Stimulated activated CD4-positive, alpha-beta T cell treated with anti-CD3 and anti-CD28 coated beads, Interleukin-12 subunit alpha, Interleukin-12 subunit beta, amount 100 ng/mL, for 4 hours (primary cell): ENCODE measurements at regions not wholly inside any gene's neighbourhood (a gene's known extent, or its start where the extent isn't known, plus 50 kb on each side); places are given as distances from the start of the nearest gene placed in this dataset.

Source experiments
- DNase-seq: peaks from one replicate; pipeline ENCODE4 v3.0.0-alpha.2; 2020

- no peak for DNase-seq
Observed at GRCh38 chr11:88448131-88448670, 110.7 kb upstream of the CTSC start.

GRCh38 chr11:88447281-88447680, 109.7 kb upstream of the CTSC start:
- DNase-seq: no peak

- no peak for DNase-seq
Observed at GRCh38 chr11:88439356-88439755, 101.8 kb upstream of the CTSC start.

DNA sequence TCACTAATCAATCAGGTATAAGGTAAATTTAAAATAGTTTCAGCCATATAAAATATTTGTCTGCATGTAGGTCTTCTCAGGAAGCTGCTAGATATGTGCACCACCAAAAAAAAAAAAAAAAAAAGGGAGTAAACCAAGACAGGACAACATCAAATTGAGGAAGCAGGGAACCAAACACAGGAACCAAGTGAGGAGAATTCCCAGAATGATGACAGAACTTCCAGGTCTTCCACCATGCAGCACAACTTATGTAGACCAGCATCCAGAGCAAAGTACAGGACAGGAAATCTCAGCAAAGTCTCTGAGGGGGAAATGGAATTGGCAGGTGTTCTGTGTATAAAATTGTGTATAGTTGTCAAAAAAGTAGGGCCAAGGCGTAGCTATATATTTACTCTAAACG, 101.2 kb upstream of the CTSC start:
- DNase-seq: no peak

DNA sequence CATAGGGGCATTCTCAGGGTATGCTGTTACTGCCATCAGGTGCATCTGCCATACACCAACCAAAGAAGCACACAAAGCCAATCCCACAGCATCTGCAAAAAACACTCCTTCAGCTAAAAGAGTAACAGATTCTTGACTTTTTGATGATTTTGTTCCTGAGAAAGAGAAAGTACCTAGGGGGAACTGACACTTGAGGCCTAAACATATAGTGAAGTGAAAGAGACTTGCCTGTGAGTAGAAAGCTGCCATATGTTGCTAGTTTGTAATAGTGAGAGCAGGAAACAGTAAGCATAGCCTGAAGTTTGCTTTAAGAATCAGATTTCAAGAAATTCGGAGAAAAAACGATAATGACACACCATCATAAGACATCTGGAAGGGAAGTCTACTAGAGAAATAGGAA, 97.9 kb upstream of the CTSC start:
- no peak for DNase-seq

DNA sequence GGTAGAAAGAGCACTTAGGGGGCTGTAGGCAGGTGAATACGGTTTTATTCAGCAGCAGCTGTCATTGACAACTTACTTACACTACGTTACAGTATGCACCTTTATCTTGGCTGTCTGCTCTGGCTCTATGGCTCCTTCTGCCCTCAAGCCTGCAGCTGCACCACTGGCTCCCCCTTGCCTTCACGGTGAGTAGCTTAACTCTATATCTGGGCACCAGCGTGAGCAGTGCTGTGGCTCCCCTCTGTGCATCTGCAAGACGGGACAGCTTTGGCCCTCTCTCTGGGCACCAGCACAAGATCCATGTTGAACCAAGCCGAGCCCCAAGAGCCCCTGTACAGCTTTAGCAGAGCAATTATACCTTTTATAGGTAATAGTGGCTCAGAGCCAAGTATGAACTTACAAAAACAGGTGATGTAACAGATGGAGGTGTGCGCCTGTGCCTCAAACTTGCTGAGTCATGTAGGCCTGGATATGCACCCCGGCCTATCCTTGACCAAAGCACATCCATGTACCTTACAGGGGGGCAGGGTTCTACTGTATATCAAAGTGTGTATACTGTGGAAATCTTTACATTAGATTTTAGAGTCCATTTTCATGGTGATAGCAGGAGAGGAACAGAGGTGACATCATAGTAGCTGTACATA, 96.9 kb upstream of the CTSC start:
- DNase-seq: no peak

DNA sequence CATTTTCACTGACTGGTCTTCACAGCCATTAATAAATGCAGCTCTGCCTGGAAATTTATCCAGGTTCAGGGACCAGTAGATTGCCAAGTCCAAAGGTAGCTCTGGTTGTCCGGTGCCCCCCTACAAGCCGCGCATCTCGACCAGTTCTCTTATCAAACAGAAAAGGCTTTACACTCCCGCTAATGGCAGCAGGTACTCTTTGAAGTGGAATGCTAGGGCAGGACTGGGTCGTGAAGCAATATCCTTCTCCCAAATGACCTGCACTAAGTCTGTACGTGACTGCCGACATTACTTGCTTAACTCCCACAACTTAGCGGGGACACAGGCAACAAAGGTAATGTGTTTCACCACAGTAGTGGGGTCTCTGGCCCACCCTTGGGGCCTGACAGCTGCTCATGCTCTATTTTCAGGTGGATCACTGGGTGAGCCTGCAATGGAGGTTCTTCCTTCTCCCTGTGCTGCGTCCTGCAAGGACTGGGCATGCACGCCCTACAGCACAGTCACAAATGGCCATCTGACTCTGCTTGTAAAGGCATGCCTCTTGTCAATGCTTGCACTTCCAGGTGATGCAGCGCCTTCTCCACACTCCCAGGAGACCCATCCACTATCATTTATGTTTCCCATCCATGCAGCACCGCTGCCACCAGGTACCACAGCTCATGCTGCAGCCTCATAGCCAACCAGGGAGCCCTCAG, 96.1 kb upstream of the CTSC start:
- DNase-seq: no peak

- DNase-seq: no peak
Observed at GRCh38 chr11:88431675-88432341, 94.3 kb upstream of the CTSC start.

DNA sequence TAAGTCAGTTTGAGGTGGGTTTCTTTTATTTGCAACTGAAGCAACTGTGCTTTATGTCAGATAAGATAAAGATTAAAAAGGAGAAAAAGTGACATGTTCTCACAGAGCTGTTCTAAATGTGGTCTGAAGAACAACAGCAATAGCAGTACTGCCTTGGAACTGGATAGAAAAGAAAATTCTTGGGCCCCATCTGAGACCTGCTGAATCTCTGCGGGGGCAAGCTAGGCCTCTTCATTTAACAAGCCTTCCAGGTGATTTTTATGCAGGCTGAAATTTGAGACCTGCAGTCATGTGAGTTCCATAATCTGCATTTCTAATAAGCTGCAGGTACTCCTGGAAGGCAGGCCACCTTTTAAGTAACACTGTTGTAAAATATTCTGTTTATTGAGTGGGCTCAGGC, 91.4 kb upstream of the CTSC start:
- no peak for DNase-seq

DNA sequence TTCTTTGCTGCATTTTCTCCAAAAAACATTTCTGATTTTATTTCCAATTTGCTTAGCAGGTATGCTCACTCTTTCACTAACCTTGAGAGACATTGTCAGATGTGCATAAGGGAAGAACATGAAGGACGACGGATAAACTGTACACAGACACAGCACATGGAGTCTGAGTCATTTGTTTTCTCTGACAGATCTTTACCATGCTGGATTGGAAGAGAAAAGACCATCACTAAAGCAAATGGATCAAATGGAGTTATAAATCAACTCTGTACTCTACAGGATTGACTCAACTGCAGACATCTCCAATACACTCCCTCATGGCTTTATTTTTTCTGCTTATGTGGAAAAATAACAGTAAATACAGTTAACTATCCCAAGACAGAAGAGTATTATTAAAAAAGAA, 90.2 kb upstream of the CTSC start:
- no peak for DNase-seq

DNA sequence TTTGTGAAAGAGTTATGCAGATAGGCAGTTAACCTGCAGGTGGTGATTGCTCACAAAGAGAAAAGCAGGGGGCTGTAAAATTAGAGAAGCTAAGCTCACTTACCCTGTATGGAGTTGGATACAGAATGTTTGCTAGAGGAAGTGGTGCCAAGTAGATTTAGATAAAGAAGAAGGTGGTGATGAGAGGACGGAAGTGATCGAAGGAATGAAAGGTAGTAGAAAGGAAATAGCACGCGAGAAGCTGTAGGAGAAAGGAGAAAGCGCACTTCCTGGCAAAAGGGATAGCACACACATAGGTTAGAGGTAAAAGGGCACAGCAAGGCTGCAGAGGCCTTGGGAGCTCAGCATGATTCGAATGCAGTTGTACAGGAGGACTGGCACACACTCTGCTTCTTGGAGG, 87.3 kb upstream of the CTSC start:
- no peak for DNase-seq

GRCh38 chr11:88421530-88421929, 84.0 kb upstream of the CTSC start:
- DNase-seq: peak; percentile 18

- DNase-seq: no peak
Observed at GRCh38 chr11:88420165-88420791, 82.7 kb upstream of the CTSC start.

DNA sequence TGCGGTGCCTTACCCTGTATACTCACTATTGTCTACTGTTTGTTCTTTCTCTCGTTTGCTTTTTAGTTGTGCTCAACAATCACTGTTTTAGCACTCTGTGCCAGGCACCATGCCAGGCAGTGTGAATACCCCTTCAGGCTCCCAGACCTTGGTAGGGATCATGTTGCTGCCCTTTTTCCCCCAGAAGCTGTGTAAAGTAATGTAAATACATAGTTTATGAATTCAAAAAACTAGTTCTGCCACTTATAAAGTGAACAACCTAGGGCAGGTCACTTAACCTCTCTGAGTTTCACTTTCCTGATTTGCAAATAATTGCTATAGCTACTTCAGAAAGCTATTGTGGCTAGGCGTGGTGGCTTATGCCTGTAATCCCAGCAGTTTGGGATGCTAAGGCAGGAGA, 81.0 kb upstream of the CTSC start:
- DNase-seq: no peak

DNA sequence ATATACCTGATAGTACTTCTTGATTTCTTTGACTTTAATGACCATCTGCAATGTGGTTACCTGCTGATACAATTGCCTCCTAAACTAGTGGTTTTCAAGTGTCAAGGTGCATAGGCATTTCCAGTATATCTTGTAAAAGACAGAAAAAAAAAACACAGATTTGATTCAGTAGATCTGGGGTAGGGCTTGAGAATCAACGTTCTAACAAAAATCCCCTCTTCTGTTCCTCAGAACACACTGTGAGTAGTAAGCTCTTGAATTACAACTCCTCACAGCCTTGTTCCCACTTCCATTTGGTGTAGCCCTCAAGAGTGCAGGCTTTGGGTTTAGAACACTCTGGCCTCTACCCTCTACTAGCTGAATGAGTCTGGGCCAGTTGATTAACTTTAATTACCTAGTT, 78.0 kb upstream of the CTSC start:
- no peak for DNase-seq

DNA sequence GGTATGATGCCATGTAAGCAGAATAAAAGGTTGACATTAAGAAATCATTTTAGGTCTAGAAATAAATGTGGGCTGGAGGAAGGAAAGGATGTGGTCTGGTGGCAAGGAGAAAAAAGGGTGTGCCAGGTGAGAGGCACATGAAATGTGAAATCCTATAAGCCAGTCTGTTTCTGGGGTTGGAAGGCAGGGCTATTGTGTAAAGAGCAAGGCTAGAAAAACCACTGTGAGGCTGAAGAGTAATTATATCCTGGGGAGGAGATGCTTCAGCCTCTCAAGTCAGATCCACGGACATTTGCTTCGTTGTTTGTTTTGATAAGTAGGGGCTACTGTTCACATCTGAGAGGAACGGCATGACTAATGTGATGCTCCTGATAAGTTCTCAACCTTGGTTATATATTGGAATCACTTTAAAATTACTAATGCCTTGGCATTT, 77.5 kb upstream of the CTSC start:
- DNase-seq: no peak

- DNase-seq: no peak
Observed at GRCh38 chr11:88414385-88414861, 76.9 kb upstream of the CTSC start.

DNA sequence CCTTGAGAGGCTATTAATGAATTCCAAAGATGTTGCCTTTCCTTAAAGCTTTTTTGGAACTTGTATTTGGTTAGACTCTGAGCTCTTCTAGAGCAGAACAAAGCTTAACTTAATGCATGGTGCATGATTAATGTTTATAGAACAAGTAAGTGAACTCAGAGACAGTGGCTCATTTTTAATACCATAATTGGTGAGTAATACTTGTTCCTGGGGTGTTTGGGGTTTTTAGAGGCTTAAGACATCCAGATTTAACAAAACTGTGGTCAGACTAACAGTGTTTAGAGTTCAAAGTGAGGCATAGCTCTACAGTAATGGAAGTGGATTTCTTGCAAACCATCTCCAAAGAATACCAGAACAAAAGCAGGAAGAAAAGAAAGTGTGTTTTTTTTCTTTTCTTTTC, 73.7 kb upstream of the CTSC start:
- DNase-seq: no peak

- no peak for DNase-seq
Observed at GRCh38 chr11:88410656-88411055, 73.1 kb upstream of the CTSC start.

DNA sequence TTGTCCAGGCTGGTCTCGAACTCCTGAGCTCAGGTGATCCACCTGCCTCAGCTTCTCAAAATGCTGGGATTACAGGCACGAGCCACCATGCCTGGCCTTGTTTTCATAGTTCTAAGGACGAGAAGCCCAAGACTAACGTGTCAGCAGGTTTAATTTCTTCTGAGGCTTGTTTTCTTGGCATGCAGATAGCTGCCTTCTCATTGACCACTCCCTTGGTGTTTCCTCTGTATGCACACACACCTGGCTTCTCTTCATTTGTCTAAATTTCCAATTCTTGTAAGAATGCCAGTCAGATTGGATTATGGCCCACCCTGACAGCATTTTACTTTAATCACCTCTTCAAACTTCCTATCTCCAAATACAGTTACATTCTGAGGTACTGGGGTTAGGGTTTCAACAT, 72.5 kb upstream of the CTSC start:
- DNase-seq: no peak

- DNase-seq: no peak
Observed at GRCh38 chr11:88406876-88407275, 69.3 kb upstream of the CTSC start.

DNA sequence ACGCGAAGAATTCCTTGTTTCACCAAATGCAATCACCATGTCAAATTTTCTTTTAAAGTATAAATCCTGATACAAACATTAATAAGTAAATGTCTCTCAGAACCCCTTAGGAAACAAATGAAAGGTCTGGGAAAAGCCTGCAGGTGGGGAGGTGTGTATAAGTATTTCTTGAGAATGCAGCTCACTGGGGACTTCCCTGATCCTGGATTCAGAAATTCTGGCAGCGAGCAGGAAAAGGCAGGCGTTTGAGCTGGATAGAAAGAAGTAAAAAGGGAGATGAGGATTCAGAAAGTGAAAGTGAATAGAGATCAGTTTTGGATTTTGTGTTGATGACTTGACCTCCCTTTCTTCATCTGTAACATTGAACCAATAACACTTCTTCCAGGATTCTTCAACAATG, 68.3 kb upstream of the CTSC start:
- DNase-seq: no peak

DNA sequence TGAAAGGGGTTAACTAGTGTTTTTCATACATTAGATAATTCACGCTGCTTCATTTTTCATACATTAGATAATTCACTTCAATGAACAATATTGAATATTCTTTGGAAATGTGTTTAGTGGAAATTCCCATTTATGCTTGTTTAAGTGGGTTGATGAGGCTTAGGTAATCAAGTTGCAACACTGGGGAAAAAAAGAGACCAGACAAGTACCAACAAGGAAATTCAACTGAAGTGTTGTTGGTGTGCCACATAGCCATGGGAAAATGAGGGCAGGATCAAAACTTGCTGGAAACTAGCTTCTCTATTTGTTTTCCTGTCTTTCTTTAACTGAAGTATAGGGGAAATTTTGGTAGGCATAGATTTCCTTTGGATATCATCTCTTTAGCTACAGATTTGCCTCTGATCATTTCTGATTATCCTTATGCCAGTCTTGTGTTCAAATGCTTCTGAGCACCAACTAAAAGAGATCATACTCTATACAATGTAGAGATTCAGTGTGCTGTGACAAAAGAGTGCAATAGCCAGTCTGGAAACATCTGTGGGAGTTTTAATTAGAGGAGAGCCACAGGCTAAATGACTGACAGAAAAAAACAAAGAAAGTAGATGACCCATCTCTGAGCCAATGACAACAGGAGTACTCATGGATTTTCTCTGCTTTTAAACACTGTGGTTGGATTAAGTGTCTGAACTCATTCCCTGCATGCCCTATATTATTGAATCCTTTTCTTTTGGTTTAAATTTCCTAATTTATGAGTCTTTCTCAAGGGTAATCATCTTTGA, 67.6 kb upstream of the CTSC start:
- DNase-seq: no peak
